ENCODE measurements at regions not wholly inside any gene's neighbourhood (a gene's known extent, or its start where the extent isn't known, plus 50 kb on each side); places are given as distances from the start of the nearest gene placed in this dataset.

DNA sequence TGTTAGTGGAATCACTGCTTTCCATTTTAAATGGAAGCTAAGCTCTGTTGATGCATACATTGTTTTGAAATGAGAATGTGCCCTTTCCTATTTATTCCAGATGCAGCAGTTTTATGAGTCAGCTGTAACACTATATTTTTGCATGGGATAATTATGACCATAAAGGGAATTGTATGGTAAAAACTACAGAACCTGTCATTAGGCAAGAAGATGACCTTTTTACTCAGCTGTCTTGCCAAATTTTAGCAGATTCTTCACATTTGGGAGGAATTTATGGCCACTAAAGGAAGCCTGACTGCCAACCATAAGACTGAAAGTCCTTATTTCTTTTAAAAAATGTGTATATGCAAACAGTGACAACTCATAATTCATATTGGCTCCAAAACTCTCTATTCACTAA lies 356.3 kb upstream of the PRMT6 start:
- TF ChIP-seq, protein P1, sequence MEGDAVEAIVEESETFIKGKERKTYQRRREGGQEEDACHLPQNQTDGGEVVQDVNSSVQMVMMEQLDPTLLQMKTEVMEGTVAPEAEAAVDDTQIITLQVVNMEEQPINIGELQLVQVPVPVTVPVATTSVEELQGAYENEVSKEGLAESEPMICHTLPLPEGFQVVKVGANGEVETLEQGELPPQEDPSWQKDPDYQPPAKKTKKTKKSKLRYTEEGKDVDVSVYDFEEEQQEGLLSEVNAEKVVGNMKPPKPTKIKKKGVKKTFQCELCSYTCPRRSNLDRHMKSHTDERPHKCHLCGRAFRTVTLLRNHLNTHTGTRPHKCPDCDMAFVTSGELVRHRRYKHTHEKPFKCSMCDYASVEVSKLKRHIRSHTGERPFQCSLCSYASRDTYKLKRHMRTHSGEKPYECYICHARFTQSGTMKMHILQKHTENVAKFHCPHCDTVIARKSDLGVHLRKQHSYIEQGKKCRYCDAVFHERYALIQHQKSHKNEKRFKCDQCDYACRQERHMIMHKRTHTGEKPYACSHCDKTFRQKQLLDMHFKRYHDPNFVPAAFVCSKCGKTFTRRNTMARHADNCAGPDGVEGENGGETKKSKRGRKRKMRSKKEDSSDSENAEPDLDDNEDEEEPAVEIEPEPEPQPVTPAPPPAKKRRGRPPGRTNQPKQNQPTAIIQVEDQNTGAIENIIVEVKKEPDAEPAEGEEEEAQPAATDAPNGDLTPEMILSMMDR (IDR thresholded peaks at IDR 0.05; ENCODE audit: insufficient read depth, low read length) = no peak
- TF ChIP-seq, protein P2, sequence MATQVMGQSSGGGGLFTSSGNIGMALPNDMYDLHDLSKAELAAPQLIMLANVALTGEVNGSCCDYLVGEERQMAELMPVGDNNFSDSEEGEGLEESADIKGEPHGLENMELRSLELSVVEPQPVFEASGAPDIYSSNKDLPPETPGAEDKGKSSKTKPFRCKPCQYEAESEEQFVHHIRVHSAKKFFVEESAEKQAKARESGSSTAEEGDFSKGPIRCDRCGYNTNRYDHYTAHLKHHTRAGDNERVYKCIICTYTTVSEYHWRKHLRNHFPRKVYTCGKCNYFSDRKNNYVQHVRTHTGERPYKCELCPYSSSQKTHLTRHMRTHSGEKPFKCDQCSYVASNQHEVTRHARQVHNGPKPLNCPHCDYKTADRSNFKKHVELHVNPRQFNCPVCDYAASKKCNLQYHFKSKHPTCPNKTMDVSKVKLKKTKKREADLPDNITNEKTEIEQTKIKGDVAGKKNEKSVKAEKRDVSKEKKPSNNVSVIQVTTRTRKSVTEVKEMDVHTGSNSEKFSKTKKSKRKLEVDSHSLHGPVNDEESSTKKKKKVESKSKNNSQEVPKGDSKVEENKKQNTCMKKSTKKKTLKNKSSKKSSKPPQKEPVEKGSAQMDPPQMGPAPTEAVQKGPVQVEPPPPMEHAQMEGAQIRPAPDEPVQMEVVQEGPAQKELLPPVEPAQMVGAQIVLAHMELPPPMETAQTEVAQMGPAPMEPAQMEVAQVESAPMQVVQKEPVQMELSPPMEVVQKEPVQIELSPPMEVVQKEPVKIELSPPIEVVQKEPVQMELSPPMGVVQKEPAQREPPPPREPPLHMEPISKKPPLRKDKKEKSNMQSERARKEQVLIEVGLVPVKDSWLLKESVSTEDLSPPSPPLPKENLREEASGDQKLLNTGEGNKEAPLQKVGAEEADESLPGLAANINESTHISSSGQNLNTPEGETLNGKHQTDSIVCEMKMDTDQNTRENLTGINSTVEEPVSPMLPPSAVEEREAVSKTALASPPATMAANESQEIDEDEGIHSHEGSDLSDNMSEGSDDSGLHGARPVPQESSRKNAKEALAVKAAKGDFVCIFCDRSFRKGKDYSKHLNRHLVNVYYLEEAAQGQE (IDR thresholded peaks at IDR 0.05; ENCODE audit: insufficient replicate concordance, low read depth) = no peak
- TF ChIP-seq GABPA (IDR thresholded peaks at IDR 0.05; ENCODE audit: low read depth) = no peak
